Astrocyte (in vitro differentiated cells and primary cell): ENCODE measurements at regions not wholly inside any gene's neighbourhood (a gene's known extent, or its start where the extent isn't known, plus 50 kb on each side); places are given as distances from the start of the nearest gene placed in this dataset.

Experiments used
- CTCF ChIP-seq: IDR thresholded peaks from 2 replicates; pipeline ENCODE4 v1.5.1; 2011; ENCODE audit warnings: low read depth, mild to moderate bottlenecking, inconsistent platforms, low read length, moderate library complexity; ENCODE audit not compliant: insufficient read depth
- EZH2 ChIP-seq: IDR thresholded peaks from 2 replicates; pipeline ENCODE4 v1.6.1; 2012; ENCODE audit warnings: mild to moderate bottlenecking, low read length, inconsistent platforms; ENCODE audit not compliant: insufficient read depth

DNA sequence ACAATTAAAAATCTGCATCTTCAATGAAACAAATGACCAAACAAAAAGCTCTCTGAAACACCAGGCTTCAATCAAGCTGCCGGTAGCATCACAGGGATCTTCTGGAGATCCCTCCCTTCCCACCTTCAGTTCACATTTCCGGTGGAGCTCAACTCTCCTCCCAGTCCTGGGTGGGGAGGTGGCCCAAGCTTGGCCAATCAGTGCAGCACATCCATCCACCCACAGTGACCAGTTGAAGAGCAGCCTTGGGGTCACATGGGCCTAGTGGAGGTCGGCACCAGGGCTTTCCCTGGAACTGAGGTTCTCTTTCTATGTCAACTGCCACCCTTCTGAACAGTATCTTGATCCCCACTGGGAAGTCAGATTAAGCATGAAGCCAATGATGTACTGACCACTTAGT, 620.1 kb upstream of the MGMT start:
- TF ChIP-seq CTCF: no peak
- TF ChIP-seq EZH2: no peak
